Small intestine (tissue), 7 donors: ENCODE measurements at regions not wholly inside any gene's neighbourhood (a gene's known extent, or its start where the extent isn't known, plus 50 kb on each side); places are given as distances from the start of the nearest gene placed in this dataset.

ENCODE experiments used
- DNase-seq, 2 donors: peaks; one replicate each; pipeline versions ENCODE4 v3.0.0 to v3.0.0-alpha.2; 2013
- FAIRE-seq: peaks from 2 replicates; lab custom pipeline; 2012; peaks lifted over from hg19 to GRCh38; lab: Jason Lieb, UNC
- H3K27ac ChIP-seq, 3 donors: one replicate each; pipeline ENCODE4 v1.5.1; 2013; ENCODE audit warnings: low read length in 2 of 3, mild to moderate bottlenecking in 2 of 3, control low read depth in 1 of 3, inconsistent platforms in 1 of 3, low read depth in 1 of 3, moderate library complexity in 1 of 3
- H3K27me3 ChIP-seq, 3 donors: one replicate each; pipeline ENCODE4 v1.6.1; 2013; ENCODE audit warnings: low read length in 3 of 3, inconsistent platforms in 1 of 3; ENCODE audit not compliant: control insufficient read depth in 3 of 3, insufficient read depth in 3 of 3
- H3K36me3 ChIP-seq, 3 donors: one replicate each; pipeline ENCODE4 v1.6.1; 2013; ENCODE audit warnings: low read length in 3 of 3, inconsistent platforms in 1 of 3, low read depth in 1 of 3, mild to moderate bottlenecking in 1 of 3, moderate library complexity in 1 of 3; ENCODE audit not compliant: control insufficient read depth in 3 of 3, insufficient read depth in 2 of 3
- H3K4me1 ChIP-seq, 3 donors: one replicate each; pipeline ENCODE4 v1.6.1; 2013; ENCODE audit warnings: low read length in 2 of 3, inconsistent platforms in 1 of 3, low read depth in 1 of 3, mild to moderate bottlenecking in 1 of 3, moderate library complexity in 1 of 3; ENCODE audit not compliant: control insufficient read depth in 3 of 3, insufficient read depth in 2 of 3
- H3K4me3 ChIP-seq, 3 donors: one replicate each; pipeline ENCODE4 v1.5.1; 2013; ENCODE audit warnings: low read length in 3 of 3, control low read depth in 1 of 3, inconsistent platforms in 1 of 3, low read depth in 1 of 3, mild to moderate bottlenecking in 1 of 3, moderate library complexity in 1 of 3
- H3K9me3 ChIP-seq, 2 donors: one replicate each; pipeline ENCODE4 v1.6.1; 2013; ENCODE audit warnings: low read depth in 1 of 2, low read length in 1 of 2; ENCODE audit not compliant: control insufficient read depth in 2 of 2, insufficient read depth in 1 of 2
- WGBS, 3 donors: extraction: QIAGEN DNeasy Blood & Tissue Kit; methylation state at CpG; one replicate each; pipeline ENCODE4 v1.1.7; 2013; 5-methylcytosine and 5-hydroxymethylcytosine counted together
- donor health status: healthy with polysubstance abuse.
- donor health status: control.
- donor health status: control.
- donor health status: Bipolar disorder and iron deficiency.
- donor health status: healthy.

DNA sequence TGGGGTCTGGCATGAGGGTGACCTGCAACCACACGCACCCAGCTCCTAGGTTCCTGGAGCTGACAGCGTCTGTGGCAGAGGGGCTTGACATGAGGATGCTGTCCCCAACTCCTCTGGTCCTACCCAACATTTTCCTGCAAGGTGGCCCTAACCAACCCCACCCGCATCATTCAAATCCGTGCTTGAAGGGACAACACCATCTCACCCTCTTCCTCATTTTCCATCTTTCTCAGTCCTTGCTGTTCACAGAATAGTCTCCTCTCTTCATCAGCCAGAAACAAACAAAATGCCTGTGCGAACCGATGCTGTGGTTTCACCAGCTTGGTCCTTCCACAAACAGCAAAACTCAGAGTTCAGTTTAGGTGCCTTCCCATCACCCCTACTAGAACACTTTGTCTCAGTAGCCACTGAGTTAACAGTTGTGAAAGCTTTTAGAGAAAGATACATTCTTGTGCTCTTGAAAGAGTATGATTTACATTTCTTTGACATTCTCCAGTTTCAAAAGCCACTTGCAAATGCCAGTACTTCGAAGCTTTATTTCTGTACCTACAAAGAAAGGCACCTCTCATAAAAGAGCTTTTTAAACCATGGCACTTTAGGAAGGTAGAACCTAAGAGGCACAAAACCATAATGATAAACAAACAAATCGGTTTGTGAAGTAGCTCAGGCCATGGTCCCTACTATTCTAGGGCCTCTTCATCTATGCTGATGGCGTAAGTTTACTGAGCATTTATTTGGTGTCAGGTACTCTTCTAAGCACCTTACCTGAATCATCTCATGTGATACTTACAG lies 360.1 kb downstream of the SHQ1 start:
- no peak for FAIRE-seq
- Histone ChIP-seq H3K27me3 (no peaks in the 10 kb centered on the region), H3K4me3 (no peak overlapping the region), H3K4me1 (no peaks in the 10 kb centered on the region), H3K27ac (peak overlapping the region in 1 of 3 donors; percentile 6), H3K9me3 (no peaks in the 10 kb centered on the region), H3K36me3 (no peaks in the 10 kb centered on the region)
- no peak for DNase-seq
- 79 to 88% (median 83%) methylated on average over 9 of the region's 9 CpGs for WGBS, 3 donors

DNA sequence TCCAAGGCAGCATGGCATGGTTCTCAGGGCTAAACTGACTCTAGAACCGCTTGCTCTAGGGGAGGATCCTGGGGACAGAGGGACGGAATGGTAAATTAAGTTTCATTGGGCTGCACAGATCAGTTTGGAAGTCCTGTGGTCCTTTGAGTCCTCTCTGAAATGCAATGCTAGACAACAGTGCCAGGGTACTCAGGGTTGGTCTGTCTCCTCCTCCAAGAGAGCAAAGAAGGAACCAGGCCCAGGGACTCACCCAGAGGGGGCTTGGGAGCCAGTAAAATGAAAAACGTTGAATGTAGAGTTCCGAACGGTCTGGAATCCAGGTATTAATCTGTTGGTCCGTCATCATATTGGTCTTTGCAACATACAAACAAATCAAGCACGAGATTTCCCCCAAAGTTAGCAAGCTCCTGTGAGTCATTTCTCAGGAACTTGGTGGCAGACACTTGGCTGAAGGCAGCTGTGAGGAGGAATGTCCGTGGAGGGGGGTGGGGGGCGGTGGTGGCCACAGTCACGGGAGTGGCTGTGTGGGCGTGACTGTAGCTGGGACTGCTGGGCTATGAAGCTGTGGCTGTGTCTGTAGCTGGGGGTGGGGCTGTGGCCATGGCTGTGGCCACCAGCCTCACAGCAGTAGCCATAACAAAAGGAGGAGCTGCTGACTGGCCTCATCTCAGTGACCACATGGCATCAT lies 361.0 kb downstream of the SHQ1 start:
- DNase-seq (peak in 1 of 2 donors; percentile 18), FAIRE-seq (no peak)
- Histone ChIP-seq H3K36me3 (no peaks in the 10 kb centered on the region), H3K4me3 (no peak overlapping the region), H3K4me1 (peaks cover 0 to 6% (median 4%) of the 10 kb centered on the region in 3 donors), H3K27me3 (no peaks in the 10 kb centered on the region), H3K27ac (peak overlapping the region in 1 of 3 donors; percentile 66), H3K9me3 (no peaks in the 10 kb centered on the region)
- 38 to 40% (median 39%) methylated on average over 11 of the region's 11 CpGs for WGBS, 3 donors

DNA sequence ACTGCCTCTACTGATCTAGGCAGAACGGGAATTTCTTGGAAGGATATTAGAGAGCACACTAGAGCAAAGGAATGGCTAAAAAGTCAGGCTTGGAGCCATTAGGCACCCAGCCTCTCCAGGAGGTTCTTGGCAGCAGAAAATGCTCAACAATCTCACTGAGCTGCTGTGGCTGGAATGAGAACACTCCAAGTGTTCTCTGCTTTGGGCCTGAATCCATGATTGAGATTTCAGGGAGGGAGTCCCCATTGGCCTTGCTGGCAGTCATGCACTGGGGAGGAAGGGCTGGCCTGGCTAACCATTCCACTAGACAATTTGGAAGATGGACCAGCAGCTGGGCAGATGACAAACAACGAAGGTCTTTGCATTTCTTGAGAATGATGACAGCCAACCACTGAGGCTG lies 362.6 kb downstream of the SHQ1 start:
- WGBS, 3 donors, result 65 to 94% (median 89%) methylated on average over 2 of the region's 2 CpGs

GRCh38 chr3:72483554-72484104 lies 364.6 kb downstream of the SHQ1 start:
- Histone ChIP-seq H3K36me3 (no peaks in the 10 kb centered on the region), H3K27me3 (no peaks in the 10 kb centered on the region), H3K4me3 (no peak overlapping the region), H3K9me3 (no peaks in the 10 kb centered on the region), H3K27ac (no peak overlapping the region), H3K4me1 (peaks cover 0 to 6% (median 4%) of the 10 kb centered on the region in 3 donors)
- no peak for DNase-seq
- 74 to 88% (median 87%) methylated on average over 3 of the region's 3 CpGs for WGBS, 3 donors
- FAIRE-seq, result no peak

More for the DNA sequence above, 362.6 kb downstream of the SHQ1 start:
- Histone ChIP-seq H3K27ac (no peak overlapping the region), H3K36me3 (no peaks in the 10 kb centered on the region), H3K4me3 (no peak overlapping the region), H3K4me1 (peaks cover 0 to 6% (median 4%) of the 10 kb centered on the region in 3 donors), H3K27me3 (no peaks in the 10 kb centered on the region), H3K9me3 (no peaks in the 10 kb centered on the region)
- no peak for FAIRE-seq
- no peak for DNase-seq

DNA sequence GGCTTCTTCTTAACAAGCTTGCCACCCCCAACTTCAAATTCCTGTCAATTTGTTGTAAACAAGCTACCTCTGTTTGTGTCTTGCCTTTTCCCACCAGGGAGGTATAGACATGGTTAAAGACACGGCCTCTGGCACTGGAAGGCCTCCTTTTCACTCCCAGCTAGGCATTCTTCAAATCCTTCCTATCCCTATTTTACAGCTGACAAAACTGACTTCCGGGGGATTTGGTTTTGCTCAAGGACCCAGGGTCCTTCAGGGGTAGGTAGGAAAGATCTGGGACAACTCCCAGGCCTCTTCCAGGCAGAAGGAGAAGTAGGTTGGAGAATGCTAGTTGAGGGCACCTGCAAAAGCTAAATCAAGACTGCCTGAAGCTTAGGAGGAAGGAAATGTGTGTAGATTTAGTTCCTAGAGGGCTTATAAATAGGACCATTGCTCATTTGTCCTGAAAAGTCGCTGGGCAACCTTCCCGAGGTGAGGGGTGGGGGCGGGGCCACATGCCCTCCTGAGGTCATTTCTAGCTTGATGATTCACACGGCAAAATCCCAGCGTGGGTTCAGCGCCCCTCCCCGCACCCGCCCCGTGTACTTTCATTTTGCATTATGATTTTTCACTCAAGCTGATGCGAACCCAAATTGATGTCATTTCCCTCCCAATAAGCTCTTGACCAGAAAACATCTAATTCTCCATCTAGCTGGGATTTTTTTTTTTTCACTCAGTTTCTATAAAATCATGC lies 365.5 kb downstream of the SHQ1 start:
- 10 to 13% (median 13%) methylated on average over 12 of the region's 12 CpGs for WGBS, 3 donors
- Histone ChIP-seq H3K36me3 (no peaks in the 10 kb centered on the region), H3K9me3 (no peaks in the 10 kb centered on the region), H3K4me3 (peak overlapping the region in 2 of 3 donors; percentile 11 to 26), H3K4me1 (peaks cover 0 to 6% (median 4%) of the 10 kb centered on the region in 3 donors), H3K27ac (peak overlapping the region in 2 of 3 donors; percentile 2 to 52), H3K27me3 (no peaks in the 10 kb centered on the region)
- DNase-seq (peak; percentile 73 to 76), FAIRE-seq (no peak)

- H3K9me3 ChIP-seq, result no peaks in the 10 kb centered on the region
- no peak overlapping the region for H3K27ac ChIP-seq
- WGBS, 3 donors, result 90 to 95% (median 91%) methylated on average over 4 of the region's 4 CpGs
- peaks cover 0 to 6% (median 4%) of the 10 kb centered on the region in 3 donors for H3K4me1 ChIP-seq
- DNase-seq (no peak), FAIRE-seq (no peak)
- H3K36me3 ChIP-seq, result no peaks in the 10 kb centered on the region
- no peaks in the 10 kb centered on the region for H3K27me3 ChIP-seq
- no peak overlapping the region for H3K4me3 ChIP-seq
Observed at GRCh38 chr3:72481542-72481941, 366.7 kb downstream of the SHQ1 start.

GRCh38 chr3:72480366-72480765 lies 367.9 kb downstream of the SHQ1 start:
- Histone ChIP-seq H3K36me3 (no peaks in the 10 kb centered on the region), H3K27me3 (no peaks in the 10 kb centered on the region), H3K4me1 (peaks cover 0 to 6% (median 4%) of the 10 kb centered on the region in 3 donors), H3K27ac (no peak overlapping the region), H3K9me3 (no peaks in the 10 kb centered on the region), H3K4me3 (no peak overlapping the region)
- no peak for FAIRE-seq
- no peak for DNase-seq

GRCh38 chr3:72479651-72480215 lies 368.5 kb downstream of the SHQ1 start:
- DNase-seq, result no peak
- Histone ChIP-seq H3K4me3 (no peak overlapping the region), H3K27ac (no peak overlapping the region), H3K4me1 (peaks cover 0 to 6% (median 4%) of the 10 kb centered on the region in 3 donors), H3K27me3 (no peaks in the 10 kb centered on the region), H3K36me3 (no peaks in the 10 kb centered on the region), H3K9me3 (no peaks in the 10 kb centered on the region)
- FAIRE-seq, result no peak
- 73 to 89% (median 88%) methylated on average over 2 of the region's 2 CpGs for WGBS, 3 donors
